ENCODE measurements at regions not wholly inside any gene's neighbourhood (a gene's known extent, or its start where the extent isn't known, plus 50 kb on each side); places are given as distances from the start of the nearest gene placed in this dataset.
"Not testable (repeated sequence)": the region's sequence is repeated elsewhere in the genome, so short reads cannot be mapped to it uniquely, and the experiment has no call there.

DNA sequence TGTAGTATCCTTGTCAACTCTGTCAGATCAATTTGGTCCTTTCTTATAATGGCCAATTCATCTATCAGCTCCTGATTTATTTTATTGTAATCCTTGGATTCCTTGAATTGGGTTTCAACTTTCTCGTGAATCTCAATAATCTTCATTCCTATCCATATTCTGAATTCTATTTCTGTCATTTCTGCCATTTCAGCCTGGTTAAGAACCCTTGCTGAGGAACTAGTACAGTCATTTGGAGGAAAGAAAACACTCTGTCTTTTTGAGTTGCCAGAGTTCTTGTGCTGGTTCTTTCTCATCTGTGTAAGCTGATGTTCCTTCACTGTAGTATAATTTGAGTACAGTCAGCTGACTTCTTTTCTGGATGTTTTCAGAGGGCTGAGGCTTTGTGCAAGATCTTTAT is 84.5 kb downstream of the CETN3 start:
- TF ChIP-seq CTCF (IDR thresholded peaks at IDR 0.05), result no peak
- DNase-seq (ENCODE audit: low spot score in 2 of 2), result no peak
- intact Hi-C loops (cut with DNase I; ENCODE audit: low total_unique reads), result no loop called here
- H3K4me3 ChIP-seq (ENCODE audit: low read depth, poor library complexity, severe bottlenecking), result no peak overlapping the region
- 77 to 85% methylated on average over 1 of the region's 1 CpG for WGBS, 2 donors

GRCh38 chr5:90320348-90320747 is 89.2 kb downstream of the CETN3 start:
- intact Hi-C loops (cut with DNase I; ENCODE audit: low total_unique reads); H3K4me3 ChIP-seq (ENCODE audit: low read depth, poor library complexity, severe bottlenecking); DNase-seq (ENCODE audit: low spot score in 2 of 2): not testable (repeated sequence)

DNA sequence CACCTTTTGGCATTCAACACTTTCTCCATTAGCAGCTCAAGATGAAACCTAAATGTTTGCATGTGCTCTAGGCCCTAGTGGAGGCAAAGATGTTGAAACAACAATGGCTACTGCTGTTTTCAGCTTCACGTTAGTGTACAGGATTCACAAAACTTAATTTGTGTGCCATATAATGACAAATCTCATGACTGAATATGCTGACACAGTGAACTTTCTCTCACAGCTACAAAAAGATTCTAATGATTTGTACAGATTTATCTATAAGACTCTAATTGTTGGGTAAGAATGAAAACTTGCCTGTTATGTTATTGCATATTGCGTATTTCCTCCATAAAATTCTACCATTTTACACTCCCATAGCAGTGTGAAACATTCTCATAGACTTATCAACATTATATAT is 97.5 kb downstream of the CETN3 start:
- intact Hi-C loops (cut with DNase I; ENCODE audit: low total_unique reads), result no loop called here
- no peak for DNase-seq (ENCODE audit: low spot score in 2 of 2)
- H3K4me3 ChIP-seq (ENCODE audit: low read depth, poor library complexity, severe bottlenecking), result no peak overlapping the region
- WGBS, 2 donors, result 86 to 96% methylated on average over 2 of the region's 2 CpGs
- no peak for TF ChIP-seq CTCF (IDR thresholded peaks at IDR 0.05)
- no peak for TF ChIP-seq POLR2A (IDR thresholded peaks at IDR 0.05)

DNA sequence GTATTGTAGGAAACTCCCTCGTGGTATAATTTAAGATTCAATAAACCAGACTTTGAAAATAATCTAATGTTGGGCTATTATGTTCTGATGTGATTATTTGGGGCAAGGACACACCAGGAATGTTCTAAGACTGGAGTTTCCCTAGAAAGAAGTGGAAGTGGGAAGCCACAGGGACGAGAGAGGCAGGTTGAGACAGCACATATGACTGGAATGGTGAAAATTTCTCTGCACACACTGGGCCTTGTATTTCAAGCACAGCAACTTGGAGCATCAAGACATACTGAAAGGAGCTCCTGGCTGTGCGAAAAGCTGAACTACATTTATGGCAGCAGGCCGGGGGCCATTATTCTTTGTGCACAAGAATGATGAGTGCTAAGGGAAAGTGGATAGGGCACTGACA is 98.2 kb downstream of the CETN3 start:
- no peak for DNase-seq (ENCODE audit: low spot score in 2 of 2)
- 46 to 48% methylated on average over 4 of the region's 4 CpGs for WGBS, 2 donors
- no peak overlapping the region for H3K4me3 ChIP-seq (ENCODE audit: low read depth, poor library complexity, severe bottlenecking)
- TF ChIP-seq CTCF (IDR thresholded peaks at IDR 0.05) (no peak), POLR2A (IDR thresholded peaks at IDR 0.05) (no peak)
- intact Hi-C loops (cut with DNase I; ENCODE audit: low total_unique reads), result no loop called here

GRCh38 chr5:90308787-90309585 is 100.6 kb downstream of the CETN3 start:
- TF ChIP-seq POLR2A (IDR thresholded peaks at IDR 0.05) (no peak), CTCF (IDR thresholded peaks at IDR 0.05) (no peak)
- intact Hi-C loops (cut with DNase I; ENCODE audit: low total_unique reads), result no loop called here
- no peak overlapping the region for H3K4me3 ChIP-seq (ENCODE audit: low read depth, poor library complexity, severe bottlenecking)
- no peak for DNase-seq (ENCODE audit: low spot score in 2 of 2)
- 75 to 81% methylated on average over 4 of the region's 4 CpGs for WGBS, 2 donors

- WGBS, 2 donors, result 44 to 56% methylated on average over 1 of the region's 1 CpG
- TF ChIP-seq POLR2A (IDR thresholded peaks at IDR 0.05), result no peak
- TF ChIP-seq CTCF (IDR thresholded peaks at IDR 0.05), result no peak
- intact Hi-C loops (cut with DNase I; ENCODE audit: low total_unique reads), result no loop called here
- H3K4me3 ChIP-seq (ENCODE audit: low read depth, poor library complexity, severe bottlenecking), result no peak overlapping the region
- no peak for DNase-seq (ENCODE audit: low spot score in 2 of 2)
Observed at GRCh38 chr5:90307782-90308181, 101.8 kb downstream of the CETN3 start.
